K562 (cell line): ENCODE measurements at regions not wholly inside any gene's neighbourhood (a gene's known extent, or its start where the extent isn't known, plus 50 kb on each side); places are given as distances from the start of the nearest gene placed in this dataset.

Source experiments
- EGR1 ChIP-seq: fragments of 450-650 bp; conservative IDR thresholded peaks from 2 replicates; pipeline ENCODE4 v1.6.1; 2017; ENCODE audit warnings: mild to moderate bottlenecking
- MYNN ChIP-seq, 2 experiments: sonication (generic); formaldehyde crosslinking in 1 of 2; IDR thresholded peaks; 2 replicates each; pipeline versions ENCODE4 v1.5.0 to v1.6.1; 2016 to 2020; ENCODE audit warnings: antibody characterized with exemption in 1 of 2, missing genetic modification reagents in 1 of 2
- TEAD4 ChIP-seq, 2 experiments: sonication (generic) in 1 of 2; formaldehyde crosslinking in 1 of 2; IDR thresholded peaks; 2 replicates each; pipeline versions ENCODE4 v1.6.1 to v1.8.0; 2012 to 2022; ENCODE audit warnings: borderline replicate concordance in 1 of 2, inconsistent platforms in 1 of 2, low read length in 1 of 2, mild to moderate bottlenecking in 1 of 2, missing genetic modification reagents in 1 of 2
- ZNF239 ChIP-seq: fragments of 250-450 bp; sonication (Bioruptor Pico); IDR thresholded peaks from 2 replicates; pipeline ENCODE4 v1.4.0; 2020; ENCODE audit warnings: mild to moderate bottlenecking
- ZNF780A ChIP-seq: fragments of 250-450 bp; sonication (Bioruptor Pico); IDR thresholded peaks from 2 replicates; pipeline ENCODE4 v1.5.0; 2021; ENCODE audit warnings: mild to moderate bottlenecking
- TF ChIP-seq, protein P1 (sequence below): fragments of 250-450 bp; sonication (Bioruptor Pico); IDR thresholded peaks from 2 replicates; pipeline ENCODE4 v1.4.0; 2020

DNA sequence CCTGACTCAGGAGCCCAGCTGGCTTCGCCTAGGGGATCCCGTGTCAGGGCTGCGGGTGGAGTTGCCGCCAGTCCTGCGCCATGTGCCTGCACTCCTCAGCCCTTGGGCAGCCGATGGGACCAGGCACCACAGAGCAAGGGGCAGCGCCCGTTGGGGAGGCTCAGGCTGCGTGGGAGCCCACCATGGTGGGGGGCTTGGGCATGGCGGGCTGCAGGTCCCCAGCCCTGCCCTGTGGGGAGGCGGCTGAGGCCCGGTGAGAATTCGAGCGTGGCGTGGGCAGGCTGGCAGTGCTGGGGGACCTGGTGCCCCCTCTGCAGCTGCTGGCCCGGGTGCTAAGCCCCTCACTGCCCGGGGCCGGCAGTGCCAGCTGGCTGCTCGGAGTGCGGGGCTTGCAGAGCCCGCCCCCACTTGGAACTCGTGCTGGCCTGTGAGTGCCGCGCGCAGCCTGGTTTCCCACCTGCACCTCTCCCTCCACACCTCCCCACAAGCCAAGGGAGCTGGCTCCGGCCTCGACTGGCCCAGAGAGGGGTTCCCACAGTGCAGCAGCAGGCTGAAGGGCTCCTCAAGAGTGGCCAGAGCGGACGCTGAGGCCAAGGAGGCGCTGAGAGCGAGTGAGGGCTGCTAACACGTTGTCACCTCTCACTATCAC, 135.1 kb upstream of the SEL1L start:
- no peak for TF ChIP-seq TEAD4 (IDR thresholded peaks at IDR 0.05; ENCODE audit: low read length)
- no peak for TF ChIP-seq TEAD4 (CRISPR knock-in tag; IDR thresholded peaks at IDR 0.05; ENCODE audit: borderline replicate concordance)
- TF ChIP-seq ZNF780A (CRISPR knock-in tag), result no peak
- TF ChIP-seq, protein P1, sequence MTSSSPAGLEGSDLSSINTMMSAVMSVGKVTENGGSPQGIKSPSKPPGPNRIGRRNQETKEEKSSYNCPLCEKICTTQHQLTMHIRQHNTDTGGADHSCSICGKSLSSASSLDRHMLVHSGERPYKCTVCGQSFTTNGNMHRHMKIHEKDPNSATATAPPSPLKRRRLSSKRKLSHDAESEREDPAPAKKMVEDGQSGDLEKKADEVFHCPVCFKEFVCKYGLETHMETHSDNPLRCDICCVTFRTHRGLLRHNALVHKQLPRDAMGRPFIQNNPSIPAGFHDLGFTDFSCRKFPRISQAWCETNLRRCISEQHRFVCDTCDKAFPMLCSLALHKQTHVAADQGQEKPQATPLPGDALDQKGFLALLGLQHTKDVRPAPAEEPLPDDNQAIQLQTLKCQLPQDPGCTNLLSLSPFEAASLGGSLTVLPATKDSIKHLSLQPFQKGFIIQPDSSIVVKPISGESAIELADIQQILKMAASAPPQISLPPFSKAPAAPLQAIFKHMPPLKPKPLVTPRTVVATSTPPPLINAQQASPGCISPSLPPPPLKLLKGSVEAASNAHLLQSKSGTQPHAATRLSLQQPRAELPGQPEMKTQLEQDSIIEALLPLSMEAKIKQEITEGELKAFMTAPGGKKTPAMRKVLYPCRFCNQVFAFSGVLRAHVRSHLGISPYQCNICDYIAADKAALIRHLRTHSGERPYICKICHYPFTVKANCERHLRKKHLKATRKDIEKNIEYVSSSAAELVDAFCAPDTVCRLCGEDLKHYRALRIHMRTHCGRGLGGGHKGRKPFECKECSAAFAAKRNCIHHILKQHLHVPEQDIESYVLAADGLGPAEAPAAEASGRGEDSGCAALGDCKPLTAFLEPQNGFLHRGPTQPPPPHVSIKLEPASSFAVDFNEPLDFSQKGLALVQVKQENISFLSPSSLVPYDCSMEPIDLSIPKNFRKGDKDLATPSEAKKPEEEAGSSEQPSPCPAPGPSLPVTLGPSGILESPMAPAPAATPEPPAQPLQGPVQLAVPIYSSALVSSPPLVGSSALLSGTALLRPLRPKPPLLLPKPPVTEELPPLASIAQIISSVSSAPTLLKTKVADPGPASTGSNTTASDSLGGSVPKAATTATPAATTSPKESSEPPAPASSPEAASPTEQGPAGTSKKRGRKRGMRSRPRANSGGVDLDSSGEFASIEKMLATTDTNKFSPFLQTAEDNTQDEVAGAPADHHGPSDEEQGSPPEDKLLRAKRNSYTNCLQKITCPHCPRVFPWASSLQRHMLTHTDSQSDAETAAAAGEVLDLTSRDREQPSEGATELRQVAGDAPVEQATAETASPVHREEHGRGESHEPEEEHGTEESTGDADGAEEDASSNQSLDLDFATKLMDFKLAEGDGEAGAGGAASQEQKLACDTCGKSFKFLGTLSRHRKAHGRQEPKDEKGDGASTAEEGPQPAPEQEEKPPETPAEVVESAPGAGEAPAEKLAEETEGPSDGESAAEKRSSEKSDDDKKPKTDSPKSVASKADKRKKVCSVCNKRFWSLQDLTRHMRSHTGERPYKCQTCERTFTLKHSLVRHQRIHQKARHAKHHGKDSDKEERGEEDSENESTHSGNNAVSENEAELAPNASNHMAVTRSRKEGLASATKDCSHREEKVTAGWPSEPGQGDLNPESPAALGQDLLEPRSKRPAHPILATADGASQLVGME (CRISPR knock-in tag), result no peak
- no peak for TF ChIP-seq MYNN (IDR thresholded peaks at IDR 0.05)
- TF ChIP-seq MYNN (CRISPR knock-in tag; IDR thresholded peaks at IDR 0.05), result no peak
- TF ChIP-seq ZNF239 (CRISPR knock-in tag), result no peak
- no peak for TF ChIP-seq EGR1
